ENCODE measurements at regions not wholly inside any gene's neighbourhood (a gene's known extent, or its start where the extent isn't known, plus 50 kb on each side); places are given as distances from the start of the nearest gene placed in this dataset.
A peak's percentile ranks its signal among the peaks of the same experiment; 100 is the strongest.
"Not testable (repeated sequence)": the region's sequence is repeated elsewhere in the genome, so short reads cannot be mapped to it uniquely, and the experiment has no call there.

DNA sequence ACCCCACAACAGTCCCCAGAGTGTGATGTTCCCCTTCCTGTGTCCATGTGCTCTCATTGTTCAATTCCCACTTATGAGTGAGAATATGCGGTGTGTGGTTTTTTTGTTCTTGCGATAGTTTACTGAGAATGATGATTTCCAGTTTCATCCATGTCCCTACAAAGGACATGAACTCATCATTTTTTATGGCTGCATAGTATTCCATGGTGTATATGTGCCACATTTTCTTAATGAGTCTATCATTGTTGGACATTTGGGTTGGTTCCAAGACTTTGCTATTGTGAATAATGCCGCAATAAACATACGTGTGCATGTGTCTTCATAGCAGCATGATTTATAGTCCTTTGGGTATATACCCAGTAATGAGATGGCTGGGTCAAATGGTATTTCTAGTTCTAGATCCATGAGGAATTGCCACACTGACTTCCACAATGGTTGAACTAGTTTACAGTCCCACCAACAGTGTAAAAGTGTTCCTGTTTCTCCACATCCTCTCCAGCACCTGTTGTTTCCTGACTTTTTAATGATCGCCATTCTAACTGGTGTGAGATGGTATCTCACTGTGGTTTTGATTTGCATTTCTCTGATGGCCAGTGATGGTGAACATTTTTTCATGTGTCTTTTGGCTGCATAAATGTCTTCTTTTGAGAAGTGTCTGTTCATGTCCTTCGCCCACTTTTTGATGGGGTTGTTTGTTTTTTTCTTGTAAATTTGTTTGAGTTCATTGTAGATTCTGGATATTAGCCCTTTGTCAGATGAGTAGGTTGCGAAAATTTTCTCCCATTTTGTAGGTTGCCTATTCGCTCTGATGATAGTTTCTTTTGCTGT lies 120.0 kb downstream of the GOSR1 start:
- H3K36me3 Mint-ChIP-seq; DNase-seq; H3K4me3 Mint-ChIP-seq; H3K4me1 ChIP-seq (ENCODE audit: insufficient read depth, low read length); intact Hi-C loops (cut with micrococcal nuclease); H3K27ac ChIP-seq (ENCODE audit: low read depth, low read length); H3K9me3 ChIP-seq (ENCODE audit: control insufficient read depth in 1 of 2, low read length in 2 of 2); H3K9me3 Mint-ChIP-seq; H3K27me3 ChIP-seq (ENCODE audit: insufficient read depth, low read length); CTCF ChIA-PET (ENCODE audit: partially characterized antibody); H3K36me3 ChIP-seq (ENCODE audit: insufficient read depth, low read length); H3K27me3 Mint-ChIP-seq; H3K4me3 ChIP-seq (ENCODE audit: low read length in 2 of 2); POLR2A ChIA-PET (ENCODE audit: partially characterized antibody): not testable (repeated sequence)
- Mint-ChIP-seq H3K27ac (peak overlapping the region in 1 of 7 donors; percentile 39), H3K4me1 (peaks cover 3 to 21% (median 8%) of the 10 kb centered on the region in 4 donors)

DNA sequence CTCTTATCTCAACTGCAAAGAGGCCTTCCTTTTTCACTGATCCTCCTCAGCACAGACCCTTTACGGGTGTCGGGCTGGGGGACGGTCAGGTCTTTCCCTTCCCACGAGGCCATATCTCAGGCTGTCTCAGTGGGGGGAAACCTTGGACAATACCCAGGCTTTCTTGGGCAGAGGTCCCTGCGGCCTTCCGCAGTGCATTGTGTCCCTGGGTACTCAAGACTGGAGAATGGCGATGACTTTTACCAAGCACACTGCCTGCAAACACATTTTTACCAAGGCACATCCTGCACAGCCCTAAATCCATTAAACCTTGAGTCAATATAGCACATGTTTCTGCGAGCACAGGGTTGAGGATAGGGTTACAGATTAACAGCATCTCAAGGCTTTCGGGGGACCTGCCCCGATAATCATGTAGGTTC lies 117.8 kb downstream of the GOSR1 start:
- H3K27ac Mint-ChIP-seq; H3K4me3 ChIP-seq (ENCODE audit: low read length in 2 of 2); H3K27ac ChIP-seq (ENCODE audit: low read depth, low read length); CTCF ChIA-PET (ENCODE audit: partially characterized antibody); H3K9me3 ChIP-seq (ENCODE audit: control insufficient read depth in 1 of 2, low read length in 2 of 2); H3K27me3 Mint-ChIP-seq; H3K36me3 ChIP-seq (ENCODE audit: insufficient read depth, low read length); H3K9me3 Mint-ChIP-seq; POLR2A ChIA-PET (ENCODE audit: partially characterized antibody); H3K4me1 ChIP-seq (ENCODE audit: insufficient read depth, low read length); H3K27me3 ChIP-seq (ENCODE audit: insufficient read depth, low read length); intact Hi-C loops (cut with micrococcal nuclease); H3K4me1 Mint-ChIP-seq; H3K36me3 Mint-ChIP-seq; H3K4me3 Mint-ChIP-seq; DNase-seq: not testable (repeated sequence)

DNA sequence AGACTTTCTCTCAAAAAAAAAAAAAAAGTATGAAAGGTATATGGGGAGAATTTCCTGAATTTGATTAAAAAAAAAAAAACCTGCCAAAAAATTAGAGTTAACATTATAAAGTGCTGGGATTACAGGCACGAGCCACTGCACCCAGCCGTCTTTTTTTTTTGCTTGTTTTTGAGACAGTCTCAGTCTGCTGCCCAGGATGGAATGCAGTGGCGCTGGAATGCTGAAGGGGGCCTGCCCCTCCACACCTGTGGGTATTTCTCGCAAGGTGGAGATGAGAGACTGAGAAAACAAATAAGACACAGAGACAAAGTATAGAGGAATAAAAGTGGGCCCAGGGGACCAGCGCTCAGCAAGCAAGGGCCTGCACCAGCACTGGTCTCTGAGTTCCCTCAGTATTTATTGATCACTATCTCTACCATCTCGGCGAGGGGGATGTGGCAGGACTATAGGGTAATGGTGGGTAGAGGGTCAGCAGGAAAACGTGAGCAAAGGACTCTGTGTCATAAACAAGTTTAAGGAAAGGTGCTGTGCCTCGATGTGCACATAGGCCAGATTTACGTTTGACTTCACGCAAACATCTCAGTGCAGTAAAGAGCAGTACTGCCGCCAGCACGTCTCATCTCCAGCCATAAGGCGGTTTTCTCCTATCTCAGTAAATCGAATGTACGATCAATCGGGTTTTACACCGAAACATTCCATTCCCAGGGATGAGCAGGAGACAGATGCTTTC lies 117.2 kb downstream of the GOSR1 start:
- Histone ChIP-seq H3K27me3 (ENCODE audit: insufficient read depth, low read length) (no peaks in the 10 kb centered on the region), H3K36me3 (ENCODE audit: insufficient read depth, low read length) (no peaks in the 10 kb centered on the region), H3K9me3 (ENCODE audit: control insufficient read depth in 1 of 2, low read length in 2 of 2) (no peaks in the 10 kb centered on the region), H3K4me3 (ENCODE audit: low read length in 2 of 2) (no peak overlapping the region), H3K27ac (ENCODE audit: low read depth, low read length) (no peak overlapping the region), H3K4me1 (ENCODE audit: insufficient read depth, low read length) (no peaks in the 10 kb centered on the region)
- Mint-ChIP-seq H3K36me3 (no peaks in the 10 kb centered on the region), H3K9me3 (peaks cover 0 to 2% (median 0%) of the 10 kb centered on the region in 8 donors), H3K27ac (no peak overlapping the region), H3K4me1 (peaks cover 0 to 4% (median 0%) of the 10 kb centered on the region in 4 donors), H3K27me3 (peaks cover 3 to 4% of the 10 kb centered on the region in 2 donors), H3K4me3 (no peak overlapping the region)
- POLR2A ChIA-PET (ENCODE audit: partially characterized antibody): no interaction called here
- DNase-seq: no peak
- intact Hi-C loops (cut with micrococcal nuclease): no loop called here
- CTCF ChIA-PET (ENCODE audit: partially characterized antibody): no interaction called here

DNA sequence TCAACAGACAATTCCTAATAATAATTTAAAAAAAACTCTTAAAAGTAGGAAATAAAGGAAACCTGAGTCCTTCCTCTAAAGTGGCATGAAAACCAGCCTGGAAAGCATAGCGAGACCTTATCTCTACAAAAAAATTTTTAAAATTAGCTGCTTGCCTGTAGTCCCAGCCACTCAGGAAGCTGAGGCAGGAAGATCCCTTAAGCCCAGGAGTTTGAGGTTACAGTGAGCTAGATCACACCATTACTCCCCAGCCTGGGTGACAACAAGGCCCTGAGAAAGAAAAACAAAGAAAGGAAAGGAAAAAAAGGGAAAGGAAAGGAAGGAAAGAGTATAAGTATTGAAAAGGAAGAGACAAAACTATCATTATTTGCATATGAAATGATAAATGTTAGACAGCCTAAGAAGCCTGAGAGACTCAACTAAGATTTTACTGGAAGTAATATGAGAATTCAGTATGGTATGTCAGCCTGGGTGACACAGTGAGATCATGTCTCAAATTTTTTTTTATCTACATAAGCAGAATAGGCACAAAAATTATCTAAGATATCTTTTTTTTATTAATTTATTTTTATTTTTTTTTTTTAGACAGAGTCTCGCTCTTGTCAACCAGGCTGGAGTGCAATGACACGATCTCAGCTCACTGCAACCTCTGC lies 113.0 kb downstream of the GOSR1 start:
- POLR2A ChIA-PET (ENCODE audit: partially characterized antibody): no interaction called here
- no peak overlapping the region for H3K4me3 ChIP-seq (ENCODE audit: low read length in 2 of 2)
- Mint-ChIP-seq H3K36me3 (no peaks in the 10 kb centered on the region), H3K4me3 (no peak overlapping the region), H3K27ac (peak overlapping the region in 1 of 7 donors; percentile 54), H3K27me3 (peaks cover 3 to 4% of the 10 kb centered on the region in 2 donors), H3K4me1 (no peaks in the 10 kb centered on the region), H3K9me3 (peaks cover 0 to 3% (median 0%) of the 10 kb centered on the region in 8 donors)
- H3K4me1 ChIP-seq (ENCODE audit: insufficient read depth, low read length): no peaks in the 10 kb centered on the region
- H3K27ac ChIP-seq (ENCODE audit: low read depth, low read length): no peak overlapping the region
- no peak for DNase-seq
- no peaks in the 10 kb centered on the region for H3K27me3 ChIP-seq (ENCODE audit: insufficient read depth, low read length)
- intact Hi-C loops (cut with micrococcal nuclease): no loop called here
- no peaks in the 10 kb centered on the region for H3K36me3 ChIP-seq (ENCODE audit: insufficient read depth, low read length)
- no peaks in the 10 kb centered on the region for H3K9me3 ChIP-seq (ENCODE audit: control insufficient read depth in 1 of 2, low read length in 2 of 2)
- CTCF ChIA-PET (ENCODE audit: partially characterized antibody): no interaction called here

DNA sequence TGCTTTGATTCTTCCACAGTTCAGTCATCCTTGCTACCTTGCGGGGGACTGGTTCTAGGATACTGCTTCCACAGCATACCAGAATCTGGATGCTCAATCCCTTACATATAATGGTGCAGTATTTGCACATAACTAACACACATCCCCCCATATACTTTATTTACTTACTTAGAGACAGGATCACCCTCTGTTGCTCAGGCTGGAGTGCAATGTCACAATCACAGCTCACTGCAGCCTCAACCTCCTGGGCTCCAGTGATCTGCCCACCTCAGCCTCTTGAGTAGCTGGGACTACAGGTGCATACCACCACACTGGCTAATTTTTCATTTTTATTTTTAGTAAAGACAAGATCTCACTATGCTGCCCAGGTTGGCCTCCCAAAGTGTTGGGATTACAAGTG lies 112.2 kb downstream of the GOSR1 start:
- intact Hi-C loops (cut with micrococcal nuclease): no loop called here
- Mint-ChIP-seq H3K4me1 (peaks cover 0 to 3% (median 0%) of the 10 kb centered on the region in 4 donors), H3K27ac (no peak overlapping the region), H3K9me3 (peaks cover 0 to 3% (median 0%) of the 10 kb centered on the region in 8 donors), H3K4me3 (no peak overlapping the region), H3K27me3 (peaks cover 3 to 4% of the 10 kb centered on the region in 2 donors), H3K36me3 (no peaks in the 10 kb centered on the region)
- Histone ChIP-seq H3K27me3 (ENCODE audit: insufficient read depth, low read length) (no peaks in the 10 kb centered on the region), H3K4me1 (ENCODE audit: insufficient read depth, low read length) (no peaks in the 10 kb centered on the region), H3K9me3 (ENCODE audit: control insufficient read depth in 1 of 2, low read length in 2 of 2) (no peaks in the 10 kb centered on the region), H3K27ac (ENCODE audit: low read depth, low read length) (no peak overlapping the region), H3K36me3 (ENCODE audit: insufficient read depth, low read length) (no peaks in the 10 kb centered on the region), H3K4me3 (ENCODE audit: low read length in 2 of 2) (no peak overlapping the region)
- CTCF ChIA-PET (ENCODE audit: partially characterized antibody): no interaction called here
- DNase-seq: no peak
- POLR2A ChIA-PET (ENCODE audit: partially characterized antibody): no interaction called here

DNA sequence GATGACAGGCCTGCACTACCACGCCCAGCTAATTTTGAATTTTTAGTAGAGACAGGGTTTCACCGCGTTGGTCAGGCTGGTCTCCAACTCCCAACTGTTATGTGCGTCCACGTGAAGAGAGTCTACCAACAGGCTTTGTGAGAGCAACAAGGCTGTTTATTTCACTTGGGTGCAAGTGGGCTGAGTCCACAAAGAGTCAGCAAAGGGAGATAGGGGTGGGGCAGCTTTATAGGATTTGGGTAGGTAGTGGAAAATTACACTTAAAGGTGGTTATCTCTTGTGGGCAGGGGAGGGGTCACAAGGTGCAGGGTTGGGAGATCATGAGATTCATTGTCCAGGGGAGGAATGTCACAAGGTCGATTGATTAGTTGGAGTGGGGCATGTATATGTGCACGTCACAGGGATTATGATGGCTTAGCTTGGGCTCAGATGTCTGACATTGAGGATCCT lies 111.6 kb downstream of the GOSR1 start:
- Mint-ChIP-seq H3K27me3 (peaks cover 3 to 4% of the 10 kb centered on the region in 2 donors), H3K4me1 (peaks cover 0 to 4% (median 0%) of the 10 kb centered on the region in 4 donors), H3K4me3 (no peak overlapping the region), H3K36me3 (no peaks in the 10 kb centered on the region), H3K9me3 (peaks cover 0 to 3% (median 0%) of the 10 kb centered on the region in 8 donors), H3K27ac (no peak overlapping the region)
- no peak overlapping the region for H3K27ac ChIP-seq (ENCODE audit: low read depth, low read length)
- intact Hi-C loops (cut with micrococcal nuclease): no loop called here
- no peaks in the 10 kb centered on the region for H3K9me3 ChIP-seq (ENCODE audit: control insufficient read depth in 1 of 2, low read length in 2 of 2)
- no peaks in the 10 kb centered on the region for H3K27me3 ChIP-seq (ENCODE audit: insufficient read depth, low read length)
- H3K4me1 ChIP-seq (ENCODE audit: insufficient read depth, low read length): no peaks in the 10 kb centered on the region
- no peak overlapping the region for H3K4me3 ChIP-seq (ENCODE audit: low read length in 2 of 2)
- no peaks in the 10 kb centered on the region for H3K36me3 ChIP-seq (ENCODE audit: insufficient read depth, low read length)
- ChIA-PET CTCF (ENCODE audit: partially characterized antibody) (no interaction called here), POLR2A (ENCODE audit: partially characterized antibody) (no interaction called here)
- no peak for DNase-seq

DNA sequence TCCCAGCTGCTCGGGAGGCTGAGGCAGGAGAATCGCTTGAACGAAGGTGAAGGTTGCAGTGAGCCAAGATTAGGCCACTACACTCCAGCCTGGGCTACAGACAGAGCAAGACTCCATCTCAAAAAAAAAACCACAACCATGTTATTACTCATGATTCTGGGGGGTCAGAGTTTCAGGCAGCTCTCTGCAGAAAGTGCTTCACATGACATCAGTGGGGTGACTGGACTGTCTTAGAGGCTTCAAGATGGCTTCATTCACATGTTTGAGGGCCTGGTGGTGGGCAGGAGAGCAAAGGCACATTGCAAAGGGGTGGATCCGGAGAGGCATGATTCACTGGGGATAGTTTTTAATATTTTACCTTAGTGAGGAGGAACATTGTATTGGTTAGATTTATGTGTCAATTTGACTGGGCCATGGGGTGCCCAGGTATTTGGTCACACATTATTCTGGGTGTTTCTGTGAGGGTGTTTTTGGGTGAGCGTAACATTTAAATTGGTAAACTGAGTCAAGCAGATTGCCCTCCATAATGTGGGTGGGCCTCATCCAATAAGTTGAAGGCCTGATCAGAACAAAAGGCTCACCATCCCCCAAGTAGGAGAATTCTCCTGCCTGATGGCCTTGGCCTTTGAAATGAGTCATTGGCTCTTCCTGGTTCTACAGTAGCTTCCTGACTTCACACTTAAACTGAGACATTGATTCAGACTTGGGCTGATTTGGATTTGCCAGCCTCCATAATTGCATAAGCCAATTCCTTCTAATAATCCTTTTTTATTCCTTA lies 109.8 kb downstream of the GOSR1 start:
- Mint-ChIP-seq H3K9me3 (peaks cover 0 to 3% (median 0%) of the 10 kb centered on the region in 8 donors), H3K4me1 (peaks cover 0 to 4% (median 0%) of the 10 kb centered on the region in 4 donors), H3K27ac (peak overlapping the region in 1 of 7 donors; percentile 72), H3K36me3 (no peaks in the 10 kb centered on the region), H3K27me3 (peaks cover 3 to 9% of the 10 kb centered on the region in 2 donors), H3K4me3 (no peak overlapping the region)
- H3K9me3 ChIP-seq (ENCODE audit: control insufficient read depth in 1 of 2, low read length in 2 of 2): no peaks in the 10 kb centered on the region
- no peaks in the 10 kb centered on the region for H3K27me3 ChIP-seq (ENCODE audit: insufficient read depth, low read length)
- no peaks in the 10 kb centered on the region for H3K36me3 ChIP-seq (ENCODE audit: insufficient read depth, low read length)
- ChIA-PET CTCF (ENCODE audit: partially characterized antibody) (no interaction called here), POLR2A (ENCODE audit: partially characterized antibody) (no interaction called here)
- H3K4me1 ChIP-seq (ENCODE audit: insufficient read depth, low read length): no peaks in the 10 kb centered on the region
- DNase-seq: no peak
- intact Hi-C loops (cut with micrococcal nuclease): no loop called here
- no peak overlapping the region for H3K27ac ChIP-seq (ENCODE audit: low read depth, low read length)
- no peak overlapping the region for H3K4me3 ChIP-seq (ENCODE audit: low read length in 2 of 2)

All from CD4-positive, alpha-beta memory T cell (primary cell).